HEK293 (cell line): ENCODE measurements at regions not wholly inside any gene's neighbourhood (a gene's known extent, or its start where the extent isn't known, plus 50 kb on each side); places are given as distances from the start of the nearest gene placed in this dataset.

Experiments used
- CTCF ChIA-PET: fragments of 350-600 bp; formaldehyde crosslinking; extraction: SDS; loops from one replicate; lab custom pipeline; 2021; ENCODE audit warnings: antibody characterized with exemption; lab: Yijun Ruan, JAX
- POLR2A ChIA-PET: fragments of 300-600 bp; formaldehyde crosslinking; extraction: SDS; loops from one replicate; lab custom pipeline; 2020; ENCODE audit warnings: antibody characterized with exemption, inconsistent platforms; lab: Yijun Ruan, JAX
- H3K27ac ChIP-seq: fragments of 200-500 bp; sonication (Bioruptor generic); 2 replicates; pipeline ENCODE4 v1.5.1; 2014; ENCODE audit warnings: low read depth, low read length, control low read depth, inconsistent platforms; ENCODE audit errors: extremely low read depth
- H3K36me3 ChIP-seq, 2 experiments: fragments of 200-500 bp in 1 of 2; sonication (Bioruptor generic) in 1 of 2; 1 replicate in 1 of 2; 2 replicates in 1 of 2; pipeline ENCODE4 v1.5.1; 2014 to 2017; ENCODE audit warnings: inconsistent platforms in 2 of 2, low read length in 2 of 2; ENCODE audit not compliant: control insufficient read depth in 2 of 2, insufficient read depth in 1 of 2
- H3K4me1 ChIP-seq: fragments of 200-500 bp; sonication (Bioruptor generic); 2 replicates; pipeline ENCODE4 v1.5.1; 2014; ENCODE audit warnings: mild to moderate bottlenecking, low read length, inconsistent platforms; ENCODE audit not compliant: control insufficient read depth, insufficient read depth
- H3K4me3 ChIP-seq: 2 replicates; pipeline ENCODE4 v1.5.1; 2011; ENCODE audit warnings: low read depth, mild to moderate bottlenecking, control low read depth, low read length, moderate library complexity
- H3K9me3 ChIP-seq: fragments of 200-500 bp; sonication (Bioruptor generic); 2 replicates; pipeline ENCODE4 v1.5.1; 2014; ENCODE audit warnings: low read depth, low read length, inconsistent platforms; ENCODE audit not compliant: control insufficient read depth, insufficient read depth
- GLI2 ChIP-seq: fragments of 450-650 bp; formaldehyde crosslinking; IDR thresholded peaks from 2 replicates; pipeline ENCODE4; 2017; ENCODE audit warnings: missing biosample characterization, missing genetic modification characterization, low read depth, borderline replicate concordance
- HOXA7 ChIP-seq: sonication (generic); formaldehyde crosslinking; IDR thresholded peaks from 2 replicates; pipeline ENCODE4 v1.8.1; 2022; ENCODE audit warnings: missing genetic modification reagents, borderline replicate concordance
- RBAK ChIP-seq: fragments of 450-650 bp; formaldehyde crosslinking; IDR thresholded peaks from 2 replicates; pipeline ENCODE4 v1.5.1; 2016; ENCODE audit warnings: missing biosample characterization, missing genetic modification characterization
- REPIN1 ChIP-seq: fragments of 450-650 bp; formaldehyde crosslinking; IDR thresholded peaks from 2 replicates; pipeline ENCODE4 v1.5.1; 2017; ENCODE audit warnings: missing biosample characterization, missing genetic modification characterization, low read depth
- WT1 ChIP-seq: fragments of 450-650 bp; formaldehyde crosslinking; IDR thresholded peaks from 2 replicates; pipeline ENCODE4 v1.5.1; 2016; ENCODE audit warnings: missing biosample characterization, missing genetic modification characterization
- YY1 ChIP-seq: fragments of 450-650 bp; formaldehyde crosslinking; IDR thresholded peaks from 2 replicates; pipeline ENCODE4 v1.5.1; 2018; ENCODE audit warnings: missing biosample characterization, missing genetic modification characterization
- ZBTB26 ChIP-seq: fragments of 450-650 bp; formaldehyde crosslinking; optimal IDR thresholded peaks from 2 replicates; pipeline ENCODE3; 2016; ENCODE audit warnings: missing biosample characterization, mild to moderate bottlenecking, missing genetic modification characterization
- ZBTB8A ChIP-seq: fragments of 450-650 bp; formaldehyde crosslinking; IDR thresholded peaks from 2 replicates; pipeline ENCODE4 v1.5.1; 2016; ENCODE audit warnings: missing biosample characterization, missing genetic modification characterization
- ZNF202 ChIP-seq: fragments of 450-650 bp; formaldehyde crosslinking; IDR thresholded peaks from 2 replicates; pipeline ENCODE4 v1.5.1; 2016; ENCODE audit warnings: missing biosample characterization, missing genetic modification characterization, borderline replicate concordance
- ZNF501 ChIP-seq: fragments of 450-650 bp; formaldehyde crosslinking; IDR thresholded peaks from 2 replicates; pipeline ENCODE4 v1.5.1; 2016; ENCODE audit warnings: missing biosample characterization, missing genetic modification characterization
- ZNF629 ChIP-seq: fragments of 450-650 bp; formaldehyde crosslinking; IDR thresholded peaks from 2 replicates; pipeline ENCODE4 v1.5.1; 2017; ENCODE audit warnings: missing biosample characterization, missing genetic modification characterization
- ZNF654 ChIP-seq: fragments of 450-650 bp; formaldehyde crosslinking; IDR thresholded peaks from 2 replicates; pipeline ENCODE4 v1.5.1; 2016; ENCODE audit warnings: low read depth, missing biosample characterization, missing genetic modification characterization
- ZNF792 ChIP-seq: fragments of 450-650 bp; formaldehyde crosslinking; IDR thresholded peaks from 2 replicates; pipeline ENCODE4 v1.5.1; 2016; ENCODE audit warnings: missing biosample characterization, missing genetic modification characterization
- TF ChIP-seq, protein P1 (sequence below): fragments of 450-650 bp; formaldehyde crosslinking; IDR thresholded peaks from 2 replicates; pipeline ENCODE4 v1.5.1; 2016; ENCODE audit warnings: missing biosample characterization, missing genetic modification characterization
- TF ChIP-seq, protein P2 (sequence below): fragments of 450-650 bp; formaldehyde crosslinking; IDR thresholded peaks from 2 replicates; pipeline ENCODE4 v1.5.1; 2016; ENCODE audit warnings: missing biosample characterization, missing genetic modification characterization
- TF ChIP-seq, protein P3 (sequence below): fragments of 450-650 bp; formaldehyde crosslinking; IDR thresholded peaks from 2 replicates; pipeline ENCODE4 v1.5.1; 2016; ENCODE audit warnings: missing biosample characterization, missing genetic modification characterization

GRCh38 chr17:34163123-34163522, 92.0 kb upstream of the CCL2 start (continued):
- TF ChIP-seq, protein P1, sequence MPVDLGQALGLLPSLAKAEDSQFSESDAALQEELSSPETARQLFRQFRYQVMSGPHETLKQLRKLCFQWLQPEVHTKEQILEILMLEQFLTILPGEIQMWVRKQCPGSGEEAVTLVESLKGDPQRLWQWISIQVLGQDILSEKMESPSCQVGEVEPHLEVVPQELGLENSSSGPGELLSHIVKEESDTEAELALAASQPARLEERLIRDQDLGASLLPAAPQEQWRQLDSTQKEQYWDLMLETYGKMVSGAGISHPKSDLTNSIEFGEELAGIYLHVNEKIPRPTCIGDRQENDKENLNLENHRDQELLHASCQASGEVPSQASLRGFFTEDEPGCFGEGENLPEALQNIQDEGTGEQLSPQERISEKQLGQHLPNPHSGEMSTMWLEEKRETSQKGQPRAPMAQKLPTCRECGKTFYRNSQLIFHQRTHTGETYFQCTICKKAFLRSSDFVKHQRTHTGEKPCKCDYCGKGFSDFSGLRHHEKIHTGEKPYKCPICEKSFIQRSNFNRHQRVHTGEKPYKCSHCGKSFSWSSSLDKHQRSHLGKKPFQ (tag by site-specific recombination) = no peak
- TF ChIP-seq, all 188 proteins: peak for 0

DNA sequence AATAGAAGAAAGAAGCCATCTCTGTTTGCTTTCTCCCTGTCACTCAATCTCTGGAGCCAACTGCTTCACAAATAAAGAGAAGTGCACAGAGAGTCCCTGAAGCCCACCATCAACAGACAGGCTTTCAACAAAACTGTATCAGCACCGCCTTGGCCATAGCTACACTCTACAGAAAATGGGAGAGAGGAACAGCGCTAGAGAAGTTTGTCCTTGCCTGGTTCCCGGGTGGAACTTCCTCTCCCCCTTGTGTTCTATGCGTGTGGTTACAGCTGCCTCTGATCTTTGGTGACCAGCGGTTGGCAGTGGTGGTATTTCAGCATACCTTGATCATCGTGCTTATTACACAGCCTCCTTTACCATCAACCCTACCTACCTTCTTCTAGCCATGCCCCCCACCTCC, 91.4 kb upstream of the CCL2 start:
- POLR2A ChIA-PET = no interaction called here

GRCh38 chr17:34164837-34165236, 90.2 kb upstream of the CCL2 start:
- CTCF ChIA-PET = interaction anchor here (1.1 to 8.9 kb wide), 6 partner anchors 10 to 237 kb away, joined by 3 to 176 read pairs (median 8); partner anchors contain the start of gene CCL1
- POLR2A ChIA-PET = no interaction called here
- Histone ChIP-seq H3K36me3 (no peaks in the 10 kb centered on the region), H3K27ac (no peak overlapping the region), H3K9me3 (no peaks in the 10 kb centered on the region), H3K4me3 (no peak overlapping the region), H3K4me1 (peaks cover 10% of the 10 kb centered on the region; the same call in 1 of the 2 replicates)
- TF ChIP-seq HOXA7 (CRISPR knock-in tag) (no peak), ZNF629 (tag by site-specific recombination) (no peak), ZNF202 (tag by site-specific recombination) (no peak), ZNF792 (tag by site-specific recombination) (no peak), WT1 (tag by site-specific recombination) (no peak), REPIN1 (no peak), ZBTB8A (tag by site-specific recombination) (no peak), GLI2 (tag by site-specific recombination) (no peak), ZBTB26 (no peak)
- TF ChIP-seq, protein P2, sequence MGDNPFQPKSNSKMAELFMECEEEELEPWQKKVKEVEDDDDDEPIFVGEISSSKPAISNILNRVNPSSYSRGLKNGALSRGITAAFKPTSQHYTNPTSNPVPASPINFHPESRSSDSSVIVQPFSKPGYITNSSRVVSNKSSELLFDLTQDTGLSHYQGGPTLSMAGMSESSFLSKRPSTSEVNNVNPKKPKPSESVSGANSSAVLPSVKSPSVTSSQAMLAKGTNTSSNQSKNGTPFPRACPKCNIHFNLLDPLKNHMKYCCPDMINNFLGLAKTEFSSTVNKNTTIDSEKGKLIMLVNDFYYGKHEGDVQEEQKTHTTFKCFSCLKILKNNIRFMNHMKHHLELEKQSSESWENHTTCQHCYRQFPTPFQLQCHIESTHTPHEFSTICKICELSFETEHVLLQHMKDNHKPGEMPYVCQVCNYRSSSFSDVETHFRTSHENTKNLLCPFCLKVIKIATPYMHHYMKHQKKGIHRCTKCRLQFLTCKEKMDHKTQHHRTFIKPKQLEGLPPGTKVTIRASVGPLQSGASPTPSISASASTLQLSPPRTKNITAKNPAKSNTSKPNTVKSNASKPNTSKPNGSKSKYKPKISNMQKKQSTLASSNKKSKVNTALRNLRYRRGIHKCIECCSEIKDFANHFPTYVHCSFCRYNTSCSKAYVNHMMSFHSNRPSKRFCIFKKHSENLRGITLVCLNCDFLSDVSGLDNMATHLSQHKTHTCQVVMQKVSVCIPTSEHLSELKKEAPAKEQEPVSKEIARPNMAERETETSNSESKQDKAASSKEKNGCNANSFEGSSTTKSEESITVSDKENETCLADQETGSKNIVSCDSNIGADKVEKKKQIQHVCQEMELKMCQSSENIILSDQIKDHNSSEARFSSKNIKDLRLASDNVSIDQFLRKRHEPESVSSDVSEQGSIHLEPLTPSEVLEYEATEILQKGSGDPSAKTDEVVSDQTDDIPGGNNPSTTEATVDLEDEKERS (tag by site-specific recombination) = no peak

More for the DNA sequence above, 91.4 kb upstream of the CCL2 start:
- CTCF ChIA-PET = interaction anchor here (0.6 to 4.3 kb wide), 11 partner anchors 10 to 469 kb away, joined by 3 to 23 read pairs (median 4); no protein-coding TSS in a partner anchor
- no peaks in the 10 kb centered on the region for H3K9me3 ChIP-seq
- TF ChIP-seq YY1 (no peak), RBAK (tag by site-specific recombination) (no peak), ZNF654 (peak; percentile 23), ZNF501 (tag by site-specific recombination) (no peak)
- TF ChIP-seq, protein P3, sequence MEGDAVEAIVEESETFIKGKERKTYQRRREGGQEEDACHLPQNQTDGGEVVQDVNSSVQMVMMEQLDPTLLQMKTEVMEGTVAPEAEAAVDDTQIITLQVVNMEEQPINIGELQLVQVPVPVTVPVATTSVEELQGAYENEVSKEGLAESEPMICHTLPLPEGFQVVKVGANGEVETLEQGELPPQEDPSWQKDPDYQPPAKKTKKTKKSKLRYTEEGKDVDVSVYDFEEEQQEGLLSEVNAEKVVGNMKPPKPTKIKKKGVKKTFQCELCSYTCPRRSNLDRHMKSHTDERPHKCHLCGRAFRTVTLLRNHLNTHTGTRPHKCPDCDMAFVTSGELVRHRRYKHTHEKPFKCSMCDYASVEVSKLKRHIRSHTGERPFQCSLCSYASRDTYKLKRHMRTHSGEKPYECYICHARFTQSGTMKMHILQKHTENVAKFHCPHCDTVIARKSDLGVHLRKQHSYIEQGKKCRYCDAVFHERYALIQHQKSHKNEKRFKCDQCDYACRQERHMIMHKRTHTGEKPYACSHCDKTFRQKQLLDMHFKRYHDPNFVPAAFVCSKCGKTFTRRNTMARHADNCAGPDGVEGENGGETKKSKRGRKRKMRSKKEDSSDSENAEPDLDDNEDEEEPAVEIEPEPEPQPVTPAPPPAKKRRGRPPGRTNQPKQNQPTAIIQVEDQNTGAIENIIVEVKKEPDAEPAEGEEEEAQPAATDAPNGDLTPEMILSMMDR (tag by site-specific recombination) = peak; percentile 77; the same call in 1 of the 2 replicates
- TF ChIP-seq, all 188 proteins: peak for 2
- no peak overlapping the region for H3K27ac ChIP-seq
- no peak overlapping the region for H3K4me3 ChIP-seq
- H3K4me1 ChIP-seq = peaks cover 10% of the 10 kb centered on the region; the same call in 1 of the 2 replicates
- no peaks in the 10 kb centered on the region for H3K36me3 ChIP-seq
